Coronary artery (tissue), 2 donors: ENCODE measurements at regions not wholly inside any gene's neighbourhood (a gene's known extent, or its start where the extent isn't known, plus 50 kb on each side); places are given as distances from the start of the nearest gene placed in this dataset.

Experiments
- DNase-seq: peaks from one replicate; pipeline ENCODE4 v3.0.0-alpha.2; 2017; ENCODE audit warnings: low spot score
- H3K27ac ChIP-seq, 2 donors: fragments of 200-600 bp; sonication (generic); one replicate each; pipeline ENCODE4 v1.5.1; 2016 to 2019
- H3K4me3 ChIP-seq: fragments of 200-600 bp; sonication (generic); 2 replicates; pipeline ENCODE4 v1.5.1; 2016; ENCODE audit warnings: mild to moderate bottlenecking, moderate library complexity
- CTCF ChIP-seq: fragments of 200-600 bp; sonication (generic); IDR thresholded peaks from one replicate; pipeline ENCODE4 v1.5.1; 2019; ENCODE audit warnings: antibody characterized with exemption

GRCh38 chr3:177589911-177590381, 392.7 kb upstream of the TBL1XR1 start:
- no peak overlapping the region for H3K27ac ChIP-seq
- DNase-seq = no peak
- no peak for TF ChIP-seq CTCF
- H3K4me3 ChIP-seq = no peak overlapping the region

GRCh38 chr3:177590826-177591225, 393.5 kb upstream of the TBL1XR1 start:
- DNase-seq = no peak
- TF ChIP-seq CTCF = no peak
- Histone ChIP-seq H3K4me3 (no peak overlapping the region), H3K27ac (peak overlapping the region in 1 of 2 donors; percentile 78)

- Histone ChIP-seq H3K27ac (peak overlapping the region in 1 of 2 donors; percentile 78), H3K4me3 (no peak overlapping the region)
- TF ChIP-seq CTCF = no peak
- no peak for DNase-seq
Observed at GRCh38 chr3:177591379-177591778, 394.1 kb upstream of the TBL1XR1 start.

- no peak overlapping the region for H3K4me3 ChIP-seq
- no peak for TF ChIP-seq CTCF
- H3K27ac ChIP-seq = peak overlapping the region in 1 of 2 donors; percentile 8
- DNase-seq = no peak
Observed at GRCh38 chr3:177594096-177594495, 396.8 kb upstream of the TBL1XR1 start.

GRCh38 chr3:177595530-177596188, 398.4 kb upstream of the TBL1XR1 start:
- DNase-seq = no peak
- H3K4me3 ChIP-seq = no peak overlapping the region
- H3K27ac ChIP-seq = peak overlapping the region in 1 of 2 donors; percentile 66
- TF ChIP-seq CTCF = no peak

GRCh38 chr3:177596248-177596815, 399.1 kb upstream of the TBL1XR1 start:
- no peak for DNase-seq
- Histone ChIP-seq H3K4me3 (no peak overlapping the region), H3K27ac (peak overlapping the region in 1 of 2 donors; percentile 66)
- no peak for TF ChIP-seq CTCF

- DNase-seq = no peak
- Histone ChIP-seq H3K27ac (peak overlapping the region; percentile 71 to 73), H3K4me3 (no peak overlapping the region)
- TF ChIP-seq CTCF = no peak
Observed at GRCh38 chr3:177596816-177597271, 399.6 kb upstream of the TBL1XR1 start.
